GM12891 (cell line): ENCODE measurements at regions not wholly inside any gene's neighbourhood (a gene's known extent, or its start where the extent isn't known, plus 50 kb on each side); places are given as distances from the start of the nearest gene placed in this dataset.

Experiments
- DNase-seq: peaks from one replicate; pipeline ENCODE4 v3.0.0; 2011; ENCODE audit warnings: low spot score; ENCODE audit not compliant: insufficient read length
- FAIRE-seq: peaks from 2 replicates; lab custom pipeline; 2011; peaks lifted over from hg19 to GRCh38; lab: Jason Lieb, UNC
- PAX5 ChIP-seq: IDR thresholded peaks from 2 replicates; pipeline ENCODE4 v1.6.1; 2011; ENCODE audit warnings: low read length, moderate library complexity, mild to moderate bottlenecking; ENCODE audit not compliant: insufficient read depth, severe bottlenecking
- POLR2A ChIP-seq: IDR thresholded peaks from 2 replicates; pipeline ENCODE4 v1.6.1; 2011; ENCODE audit warnings: low read depth, low read length, control low read depth
- POLR2AphosphoS5 ChIP-seq: IDR thresholded peaks from 2 replicates; pipeline ENCODE4 v1.6.1; 2011; ENCODE audit warnings: low read depth, low read length, control low read depth
- POU2F2 ChIP-seq: IDR thresholded peaks from 2 replicates; pipeline ENCODE4 v1.6.1; 2011; ENCODE audit warnings: low read depth, mild to moderate bottlenecking, control low read depth, low read length, moderate library complexity
- SPI1 ChIP-seq: IDR thresholded peaks from 2 replicates; pipeline ENCODE4 v1.6.1; 2011; ENCODE audit warnings: low read depth, low read length, control low read depth
- TAF1 ChIP-seq: IDR thresholded peaks from 2 replicates; pipeline ENCODE4 v1.6.1; 2011; ENCODE audit warnings: low read depth, low read length, control low read depth

DNA sequence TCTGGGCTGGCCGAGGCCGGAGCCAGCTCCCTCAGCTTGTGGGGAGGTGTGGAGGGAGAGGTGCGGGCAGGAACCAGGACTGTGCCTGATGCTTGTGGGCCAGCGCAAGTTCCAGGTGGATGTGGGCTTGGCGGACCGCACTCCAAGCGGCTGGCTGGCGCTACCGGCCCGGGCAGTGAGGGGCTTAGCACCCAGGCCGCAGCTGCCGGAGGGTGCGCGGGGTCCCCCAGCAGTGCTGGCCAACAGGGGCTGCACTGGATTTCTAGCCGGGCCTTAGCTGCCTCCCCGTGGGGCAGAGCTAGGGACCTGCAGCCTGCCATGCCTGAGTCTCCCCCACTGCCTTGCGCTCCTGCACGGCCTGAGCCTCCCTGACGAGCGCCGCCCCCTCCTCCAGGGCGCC lies 242.8 kb downstream of the CCSER2 start:
- TF ChIP-seq POLR2AphosphoS5 (no peak), PAX5 (no peak), POU2F2 (no peak), TAF1 (no peak), SPI1 (no peak), POLR2A (no peak)
- DNase-seq = no peak
- no peak for FAIRE-seq

DNA sequence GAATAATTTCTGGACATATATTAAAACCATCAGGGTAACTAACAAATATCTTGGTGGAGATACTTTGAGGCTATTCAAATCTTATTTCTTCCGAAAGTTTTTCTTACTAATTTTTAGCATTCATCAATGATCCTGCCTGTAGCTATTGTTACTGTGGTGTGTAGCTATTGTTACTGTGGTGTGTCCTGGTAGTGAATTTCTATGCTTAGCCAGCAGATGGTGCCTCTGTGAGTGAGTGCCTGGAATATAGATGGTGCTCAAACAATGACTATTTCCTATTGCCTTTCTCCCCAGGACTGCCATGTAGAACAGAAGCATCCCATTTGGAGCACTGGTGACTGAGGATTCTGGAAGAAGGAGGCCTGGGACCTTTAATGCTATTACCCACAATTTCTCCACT lies 245.7 kb downstream of the CCSER2 start:
- FAIRE-seq (no peak), DNase-seq (no peak)
- TF ChIP-seq PAX5 (no peak), TAF1 (no peak), POU2F2 (no peak), POLR2AphosphoS5 (no peak), POLR2A (no peak), SPI1 (no peak)

- FAIRE-seq (no peak), DNase-seq (no peak)
- TF ChIP-seq POLR2AphosphoS5 (no peak), POLR2A (no peak), POU2F2 (no peak)
Observed at GRCh38 chr10:84581976-84582375, 253.6 kb downstream of the CCSER2 start.

DNA sequence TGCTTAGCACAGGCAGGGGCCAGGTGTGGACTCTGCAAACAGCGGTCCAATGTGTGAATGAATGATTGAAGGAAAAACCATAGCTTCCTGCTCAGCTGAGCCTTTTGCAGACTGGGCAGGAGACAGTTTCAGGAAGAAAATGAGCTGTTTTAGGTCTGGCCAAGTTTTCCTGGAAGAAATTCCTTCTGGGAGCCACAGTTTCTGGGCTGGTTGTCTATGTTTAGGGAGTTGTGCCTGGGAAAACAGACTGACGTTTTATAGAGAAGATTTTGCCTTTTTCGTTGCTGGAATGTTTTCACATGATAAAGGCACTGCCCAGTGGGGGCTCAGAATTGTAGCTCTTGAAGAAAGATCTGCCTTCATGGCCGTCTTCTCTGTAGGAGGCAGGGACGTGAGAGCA lies 255.1 kb downstream of the CCSER2 start:
- TF ChIP-seq TAF1 = no peak
- TF ChIP-seq SPI1 = no peak
- no peak for TF ChIP-seq POLR2AphosphoS5
- no peak for TF ChIP-seq POLR2A
- TF ChIP-seq POU2F2 = no peak
- TF ChIP-seq PAX5 = no peak
- DNase-seq = no peak
- FAIRE-seq = no peak

GRCh38 chr10:84587789-84588188 lies 259.4 kb downstream of the CCSER2 start:
- no peak for TF ChIP-seq PAX5
- no peak for TF ChIP-seq SPI1
- no peak for TF ChIP-seq POU2F2
- TF ChIP-seq TAF1 = no peak
- no peak for TF ChIP-seq POLR2A
- TF ChIP-seq POLR2AphosphoS5 = no peak
- FAIRE-seq (no peak), DNase-seq (no peak)

- no peak for DNase-seq
- TF ChIP-seq POLR2A (no peak), PAX5 (no peak), SPI1 (no peak), TAF1 (no peak), POU2F2 (no peak), POLR2AphosphoS5 (no peak)
- no peak for FAIRE-seq
Observed at GRCh38 chr10:84588426-84588825, 260.0 kb downstream of the CCSER2 start.

DNA sequence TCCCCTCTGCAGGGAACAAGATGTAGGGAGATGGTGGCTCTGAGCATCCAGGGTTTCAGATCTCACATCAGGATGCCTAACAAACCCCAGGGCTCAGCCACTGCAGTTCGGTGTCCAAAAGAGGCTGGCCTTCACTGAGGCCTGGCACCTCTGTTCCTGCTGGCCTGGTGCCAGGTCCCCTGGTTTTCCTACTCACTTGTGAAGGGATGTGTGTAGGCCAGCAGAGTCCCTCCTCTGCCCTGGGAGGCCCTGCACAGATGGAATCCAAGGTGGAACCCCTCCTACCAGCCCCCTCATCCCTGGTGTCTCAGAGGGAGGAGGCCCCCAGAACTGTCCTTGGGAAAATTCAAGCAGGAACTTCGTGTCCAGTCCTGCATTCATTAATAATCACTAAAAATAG lies 260.6 kb downstream of the CCSER2 start:
- FAIRE-seq (no peak), DNase-seq (no peak)
- TF ChIP-seq PAX5 (no peak), POU2F2 (no peak), POLR2A (no peak)

DNA sequence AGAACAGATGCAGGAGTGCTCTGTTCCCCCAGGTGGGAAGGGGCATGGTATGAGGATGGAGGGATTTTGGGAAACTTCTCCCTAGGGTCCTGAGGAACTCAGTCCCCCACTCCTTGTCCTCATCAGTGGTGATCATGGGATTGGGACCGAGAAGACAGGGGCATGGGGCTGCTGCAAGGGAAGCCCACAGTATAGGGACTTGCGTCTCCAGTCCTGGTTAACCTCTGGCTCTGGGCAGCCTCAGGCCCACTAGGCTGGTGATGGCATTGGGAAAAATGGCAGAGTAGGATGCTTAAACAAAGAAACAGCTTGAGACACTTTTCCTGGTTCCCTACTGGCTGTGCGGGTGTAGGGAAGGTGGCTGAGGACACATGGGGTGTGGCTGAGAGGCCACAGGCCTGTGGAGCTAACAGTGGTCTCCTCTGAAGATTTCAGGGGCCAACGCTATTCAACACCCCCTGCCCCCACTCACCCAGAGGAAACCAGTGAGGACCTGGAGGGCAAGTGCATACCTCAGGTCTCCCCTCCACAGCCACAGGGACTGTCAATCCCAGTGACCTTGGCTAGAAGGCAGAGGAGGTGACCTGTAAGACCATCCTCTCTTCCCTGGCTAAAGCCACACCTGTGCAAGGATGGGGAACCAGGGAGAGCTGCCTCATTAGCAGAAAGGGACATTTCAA lies 261.3 kb downstream of the CCSER2 start:
- DNase-seq (no peak), FAIRE-seq (no peak)
- TF ChIP-seq POU2F2 (no peak), SPI1 (no peak), POLR2AphosphoS5 (no peak), PAX5 (no peak), POLR2A (no peak), TAF1 (no peak)

DNA sequence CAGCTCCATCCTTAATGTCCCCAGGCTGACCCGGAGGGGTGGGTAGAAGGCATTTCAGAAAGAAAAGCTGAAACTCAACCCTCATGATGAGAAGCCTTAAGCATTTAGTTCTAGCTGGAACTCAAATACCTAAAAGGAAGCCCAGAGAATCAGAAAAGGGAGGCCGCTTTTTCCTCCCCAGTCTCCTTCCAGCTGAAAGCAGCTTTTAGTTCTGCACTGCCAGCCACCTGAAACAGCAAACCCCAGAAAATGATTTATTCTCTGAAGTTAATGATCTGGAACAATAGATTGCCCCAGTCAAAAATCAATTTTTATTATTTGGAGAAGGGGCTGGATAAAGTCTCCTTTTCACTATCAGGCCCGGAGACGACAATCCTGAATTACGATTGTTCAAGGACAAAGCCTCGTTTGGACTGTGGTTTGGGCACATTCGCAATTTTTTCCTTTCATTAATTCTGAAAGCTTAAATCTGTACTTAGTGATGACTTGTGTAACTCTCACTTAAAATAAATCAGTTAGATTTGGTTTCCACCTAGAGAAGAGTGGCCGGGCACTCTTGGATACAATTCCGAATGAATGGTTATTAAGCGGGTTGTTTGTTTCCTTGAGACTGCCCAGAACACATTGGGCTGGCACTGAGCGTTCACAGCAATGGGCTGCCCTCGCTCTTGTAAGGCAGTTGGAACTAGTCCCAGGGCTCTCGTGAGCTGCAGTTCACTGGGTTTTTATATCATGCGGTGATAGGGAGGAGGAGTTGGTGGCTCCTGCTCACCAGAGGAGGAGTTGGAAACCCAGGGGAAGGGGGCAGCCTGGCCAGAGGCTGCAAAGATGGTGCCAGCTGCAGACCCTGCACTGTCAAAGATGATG lies 262.2 kb downstream of the CCSER2 start:
- DNase-seq (no peak), FAIRE-seq (no peak)
- TF ChIP-seq PAX5 (no peak), POLR2AphosphoS5 (no peak), TAF1 (no peak), POU2F2 (no peak), SPI1 (no peak), POLR2A (no peak)

DNA sequence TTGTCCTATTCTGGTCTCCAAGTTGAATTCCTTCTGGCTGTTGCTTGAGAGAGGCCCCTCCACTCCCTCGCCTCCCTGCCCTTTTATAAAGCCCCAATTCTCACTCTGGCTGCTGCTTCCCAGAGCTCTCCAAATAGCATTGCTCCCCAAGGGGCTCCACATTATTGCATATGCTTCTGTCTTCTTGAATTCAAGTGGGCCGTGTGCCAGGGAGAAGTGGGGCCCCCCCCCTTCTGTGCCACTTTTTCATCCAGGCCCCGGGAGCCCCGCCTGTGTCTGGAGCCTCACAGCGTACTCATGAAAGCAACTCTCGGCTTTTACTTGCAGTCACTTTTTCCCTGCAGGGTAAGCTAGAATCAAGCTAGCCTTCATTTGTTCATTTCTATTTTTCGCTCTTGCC lies 265.1 kb downstream of the CCSER2 start:
- FAIRE-seq (no peak), DNase-seq (no peak)
- TF ChIP-seq TAF1 (no peak), POU2F2 (no peak)

DNA sequence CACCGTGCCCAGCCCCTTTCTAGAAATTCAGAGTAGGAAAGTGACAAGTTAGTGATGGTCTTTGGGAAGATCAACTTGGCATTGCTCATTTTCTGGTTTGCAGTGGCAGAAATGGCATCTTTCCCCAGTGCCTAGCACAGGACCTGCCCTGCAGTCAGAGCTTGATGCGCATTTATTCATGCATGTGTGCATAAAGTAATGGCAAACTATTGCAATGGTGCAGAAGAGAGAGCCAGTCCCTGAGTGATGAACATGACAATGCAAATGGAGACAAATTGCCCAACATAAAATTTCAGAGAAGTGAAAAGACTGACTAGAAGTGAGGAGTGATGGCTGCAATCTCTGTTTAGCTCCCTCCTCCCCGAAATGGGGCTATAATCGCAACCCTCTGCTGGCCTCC lies 268.2 kb downstream of the CCSER2 start:
- TF ChIP-seq SPI1 (no peak), TAF1 (no peak), POLR2A (no peak), POU2F2 (no peak), PAX5 (no peak), POLR2AphosphoS5 (no peak)
- no peak for DNase-seq
- FAIRE-seq = no peak
